Tibial nerve (tissue), 4 donors: ENCODE measurements at regions not wholly inside any gene's neighbourhood (a gene's known extent, or its start where the extent isn't known, plus 50 kb on each side); places are given as distances from the start of the nearest gene placed in this dataset.

Source experiments
- CTCF ChIP-seq, 5 experiments: fragments of 200-600 bp in 3 of 5; fragments of 450-650 bp in 2 of 5; sonication (generic) in 3 of 5; IDR thresholded peaks; one replicate each; pipeline ENCODE4 v1.5.1; 2016 to 2019; ENCODE audit warnings: antibody characterized with exemption in 5 of 5, mild to moderate bottlenecking in 3 of 5, moderate library complexity in 2 of 5
- EP300 ChIP-seq, 2 donors: sonication (generic); formaldehyde crosslinking; IDR thresholded peaks; one replicate each; pipeline ENCODE4 v1.6.1; 2017; ENCODE audit warnings: antibody characterized with exemption in 2 of 2, mild to moderate bottlenecking in 1 of 2

GRCh38 chr19:32197896-32198882, 147.2 kb upstream of the ZNF507 start:
- TF ChIP-seq CTCF (IDR thresholded peaks at IDR 0.05) (no peak), EP300 (IDR thresholded peaks at IDR 0.05) (no peak)
